ENCODE measurements at regions not wholly inside any gene's neighbourhood (a gene's known extent, or its start where the extent isn't known, plus 50 kb on each side); places are given as distances from the start of the nearest gene placed in this dataset.

GRCh38 chr2:45267062-45267792, 258.0 kb upstream of the SIX2 start:
- Histone ChIP-seq H3K27ac (ENCODE audit: low read depth, low read length) (no peak overlapping the region), H3K9ac (ENCODE audit: low read length in 5 of 5) (no peak overlapping the region), H3K4me3 (ENCODE audit: low read depth in 1 of 5, low read length in 5 of 5) (no peak overlapping the region), H3K4me1 (ENCODE audit: control insufficient read depth in 5 of 5, insufficient read depth in 5 of 5, low read length in 5 of 5) (no peaks in the 10 kb centered on the region), H3K36me3 (ENCODE audit: control insufficient read depth in 5 of 5, insufficient read depth in 5 of 5, low read length in 5 of 5) (no peaks in the 10 kb centered on the region), H3K27me3 (ENCODE audit: control insufficient read depth in 5 of 5, insufficient read depth in 4 of 5, low read length in 5 of 5) (peaks cover 0 to 8% (median 0%) of the 10 kb centered on the region in 5 donors), H3K9me3 (ENCODE audit: control insufficient read depth in 5 of 5, low read length in 5 of 5) (no peaks in the 10 kb centered on the region)

- H3K27ac ChIP-seq (ENCODE audit: low read depth, low read length) = no peak overlapping the region
- peaks cover 0 to 8% (median 0%) of the 10 kb centered on the region in 5 donors for H3K27me3 ChIP-seq (ENCODE audit: control insufficient read depth in 5 of 5, insufficient read depth in 4 of 5, low read length in 5 of 5)
- H3K9me3 ChIP-seq (ENCODE audit: control insufficient read depth in 5 of 5, low read length in 5 of 5) = no peaks in the 10 kb centered on the region
- no peak overlapping the region for H3K9ac ChIP-seq (ENCODE audit: low read length in 5 of 5)
- H3K36me3 ChIP-seq (ENCODE audit: control insufficient read depth in 5 of 5, insufficient read depth in 5 of 5, low read length in 5 of 5) = no peaks in the 10 kb centered on the region
- peaks cover 0 to 2% (median under 1%) of the 10 kb centered on the region in 5 donors for H3K4me1 ChIP-seq (ENCODE audit: control insufficient read depth in 5 of 5, insufficient read depth in 5 of 5, low read length in 5 of 5)
- no peak overlapping the region for H3K4me3 ChIP-seq (ENCODE audit: low read depth in 1 of 5, low read length in 5 of 5)
Observed at GRCh38 chr2:45265336-45265735, 256.1 kb upstream of the SIX2 start.

GRCh38 chr2:45264227-45265225, 255.3 kb upstream of the SIX2 start:
- peaks cover 0 to 8% (median 0%) of the 10 kb centered on the region in 5 donors for H3K27me3 ChIP-seq (ENCODE audit: control insufficient read depth in 5 of 5, insufficient read depth in 4 of 5, low read length in 5 of 5)
- H3K4me3 ChIP-seq (ENCODE audit: low read depth in 1 of 5, low read length in 5 of 5) = no peak overlapping the region
- H3K36me3 ChIP-seq (ENCODE audit: control insufficient read depth in 5 of 5, insufficient read depth in 5 of 5, low read length in 5 of 5) = no peaks in the 10 kb centered on the region
- peaks cover 0 to 9% (median 7%) of the 10 kb centered on the region in 5 donors for H3K4me1 ChIP-seq (ENCODE audit: control insufficient read depth in 5 of 5, insufficient read depth in 5 of 5, low read length in 5 of 5)
- no peak overlapping the region for H3K9ac ChIP-seq (ENCODE audit: low read length in 5 of 5)
- H3K9me3 ChIP-seq (ENCODE audit: control insufficient read depth in 5 of 5, low read length in 5 of 5) = no peaks in the 10 kb centered on the region
- H3K27ac ChIP-seq (ENCODE audit: low read depth, low read length) = no peak overlapping the region

- Histone ChIP-seq H3K9me3 (ENCODE audit: control insufficient read depth in 5 of 5, low read length in 5 of 5) (no peaks in the 10 kb centered on the region), H3K4me1 (ENCODE audit: control insufficient read depth in 5 of 5, insufficient read depth in 5 of 5, low read length in 5 of 5) (peaks cover 1 to 14% (median 7%) of the 10 kb centered on the region in 5 donors), H3K36me3 (ENCODE audit: control insufficient read depth in 5 of 5, insufficient read depth in 5 of 5, low read length in 5 of 5) (no peaks in the 10 kb centered on the region), H3K9ac (ENCODE audit: low read length in 5 of 5) (no peak overlapping the region), H3K27me3 (ENCODE audit: control insufficient read depth in 5 of 5, insufficient read depth in 4 of 5, low read length in 5 of 5) (peaks cover 0 to 5% (median 0%) of the 10 kb centered on the region in 5 donors), H3K27ac (ENCODE audit: low read depth, low read length) (no peak overlapping the region), H3K4me3 (ENCODE audit: low read depth in 1 of 5, low read length in 5 of 5) (no peak overlapping the region)
Observed at GRCh38 chr2:45263147-45263546, 253.9 kb upstream of the SIX2 start.

- peaks cover 0 to 5% (median 0%) of the 10 kb centered on the region in 5 donors for H3K27me3 ChIP-seq (ENCODE audit: control insufficient read depth in 5 of 5, insufficient read depth in 4 of 5, low read length in 5 of 5)
- no peak overlapping the region for H3K4me3 ChIP-seq (ENCODE audit: low read depth in 1 of 5, low read length in 5 of 5)
- no peaks in the 10 kb centered on the region for H3K9me3 ChIP-seq (ENCODE audit: control insufficient read depth in 5 of 5, low read length in 5 of 5)
- no peak overlapping the region for H3K9ac ChIP-seq (ENCODE audit: low read length in 5 of 5)
- H3K27ac ChIP-seq (ENCODE audit: low read depth, low read length) = no peak overlapping the region
- H3K4me1 ChIP-seq (ENCODE audit: control insufficient read depth in 5 of 5, insufficient read depth in 5 of 5, low read length in 5 of 5) = peaks cover 1 to 20% (median 12%) of the 10 kb centered on the region in 5 donors
- H3K36me3 ChIP-seq (ENCODE audit: control insufficient read depth in 5 of 5, insufficient read depth in 5 of 5, low read length in 5 of 5) = no peaks in the 10 kb centered on the region
Observed at GRCh38 chr2:45261746-45262145, 252.5 kb upstream of the SIX2 start.

- Histone ChIP-seq H3K4me3 (ENCODE audit: low read depth in 1 of 5, low read length in 5 of 5) (no peak overlapping the region), H3K9me3 (ENCODE audit: control insufficient read depth in 5 of 5, low read length in 5 of 5) (no peaks in the 10 kb centered on the region)
Observed at GRCh38 chr2:45260946-45261345, 251.7 kb upstream of the SIX2 start.

GRCh38 chr2:45259547-45260160, 250.4 kb upstream of the SIX2 start:
- H3K9ac ChIP-seq (ENCODE audit: low read length in 5 of 5) = no peak overlapping the region
- no peaks in the 10 kb centered on the region for H3K36me3 ChIP-seq (ENCODE audit: control insufficient read depth in 5 of 5, insufficient read depth in 5 of 5, low read length in 5 of 5)
- peaks cover 1 to 39% (median 17%) of the 10 kb centered on the region in 5 donors for H3K4me1 ChIP-seq (ENCODE audit: control insufficient read depth in 5 of 5, insufficient read depth in 5 of 5, low read length in 5 of 5)
- H3K27ac ChIP-seq (ENCODE audit: low read depth, low read length) = no peak overlapping the region
- peaks cover 0 to 5% (median 0%) of the 10 kb centered on the region in 5 donors for H3K27me3 ChIP-seq (ENCODE audit: control insufficient read depth in 5 of 5, insufficient read depth in 4 of 5, low read length in 5 of 5)
- no peak overlapping the region for H3K4me3 ChIP-seq (ENCODE audit: low read depth in 1 of 5, low read length in 5 of 5)
- H3K9me3 ChIP-seq (ENCODE audit: control insufficient read depth in 5 of 5, low read length in 5 of 5) = no peaks in the 10 kb centered on the region

More at GRCh38 chr2:45260946-45261345, 251.7 kb upstream of the SIX2 start:
- H3K27ac ChIP-seq (ENCODE audit: low read depth, low read length) = no peak overlapping the region
- H3K27me3 ChIP-seq (ENCODE audit: control insufficient read depth in 5 of 5, insufficient read depth in 4 of 5, low read length in 5 of 5) = peaks cover 0 to 5% (median 0%) of the 10 kb centered on the region in 5 donors
- H3K4me1 ChIP-seq (ENCODE audit: control insufficient read depth in 5 of 5, insufficient read depth in 5 of 5, low read length in 5 of 5) = peaks cover 1 to 28% (median 17%) of the 10 kb centered on the region in 5 donors
- no peaks in the 10 kb centered on the region for H3K36me3 ChIP-seq (ENCODE audit: control insufficient read depth in 5 of 5, insufficient read depth in 5 of 5, low read length in 5 of 5)
- H3K9ac ChIP-seq (ENCODE audit: low read length in 5 of 5) = no peak overlapping the region

GRCh38 chr2:45259138-45259537, 249.9 kb upstream of the SIX2 start:
- H3K27ac ChIP-seq (ENCODE audit: low read depth, low read length) = no peak overlapping the region
- no peak overlapping the region for H3K4me3 ChIP-seq (ENCODE audit: low read depth in 1 of 5, low read length in 5 of 5)

GRCh38 chr2:45258311-45258710, 249.1 kb upstream of the SIX2 start:
- Histone ChIP-seq H3K9me3 (ENCODE audit: control insufficient read depth in 5 of 5, low read length in 5 of 5) (no peaks in the 10 kb centered on the region), H3K4me1 (ENCODE audit: control insufficient read depth in 5 of 5, insufficient read depth in 5 of 5, low read length in 5 of 5) (peaks cover 1 to 39% (median 17%) of the 10 kb centered on the region in 5 donors), H3K27ac (ENCODE audit: low read depth, low read length) (no peak overlapping the region)

More at GRCh38 chr2:45259138-45259537, 249.9 kb upstream of the SIX2 start:
- Histone ChIP-seq H3K9ac (ENCODE audit: low read length in 5 of 5) (no peak overlapping the region), H3K4me1 (ENCODE audit: control insufficient read depth in 5 of 5, insufficient read depth in 5 of 5, low read length in 5 of 5) (peaks cover 1 to 39% (median 17%) of the 10 kb centered on the region in 5 donors), H3K9me3 (ENCODE audit: control insufficient read depth in 5 of 5, low read length in 5 of 5) (no peaks in the 10 kb centered on the region), H3K27me3 (ENCODE audit: control insufficient read depth in 5 of 5, insufficient read depth in 4 of 5, low read length in 5 of 5) (peaks cover 0 to 4% (median 0%) of the 10 kb centered on the region in 5 donors), H3K36me3 (ENCODE audit: control insufficient read depth in 5 of 5, insufficient read depth in 5 of 5, low read length in 5 of 5) (no peaks in the 10 kb centered on the region)

More at GRCh38 chr2:45258311-45258710, 249.1 kb upstream of the SIX2 start:
- H3K9ac ChIP-seq (ENCODE audit: low read length in 5 of 5) = no peak overlapping the region
- no peak overlapping the region for H3K4me3 ChIP-seq (ENCODE audit: low read depth in 1 of 5, low read length in 5 of 5)
- no peaks in the 10 kb centered on the region for H3K36me3 ChIP-seq (ENCODE audit: control insufficient read depth in 5 of 5, insufficient read depth in 5 of 5, low read length in 5 of 5)
- H3K27me3 ChIP-seq (ENCODE audit: control insufficient read depth in 5 of 5, insufficient read depth in 4 of 5, low read length in 5 of 5) = no peaks in the 10 kb centered on the region
